ENCODE measurements at regions not wholly inside any gene's neighbourhood (a gene's known extent, or its start where the extent isn't known, plus 50 kb on each side); places are given as distances from the start of the nearest gene placed in this dataset.

DNA sequence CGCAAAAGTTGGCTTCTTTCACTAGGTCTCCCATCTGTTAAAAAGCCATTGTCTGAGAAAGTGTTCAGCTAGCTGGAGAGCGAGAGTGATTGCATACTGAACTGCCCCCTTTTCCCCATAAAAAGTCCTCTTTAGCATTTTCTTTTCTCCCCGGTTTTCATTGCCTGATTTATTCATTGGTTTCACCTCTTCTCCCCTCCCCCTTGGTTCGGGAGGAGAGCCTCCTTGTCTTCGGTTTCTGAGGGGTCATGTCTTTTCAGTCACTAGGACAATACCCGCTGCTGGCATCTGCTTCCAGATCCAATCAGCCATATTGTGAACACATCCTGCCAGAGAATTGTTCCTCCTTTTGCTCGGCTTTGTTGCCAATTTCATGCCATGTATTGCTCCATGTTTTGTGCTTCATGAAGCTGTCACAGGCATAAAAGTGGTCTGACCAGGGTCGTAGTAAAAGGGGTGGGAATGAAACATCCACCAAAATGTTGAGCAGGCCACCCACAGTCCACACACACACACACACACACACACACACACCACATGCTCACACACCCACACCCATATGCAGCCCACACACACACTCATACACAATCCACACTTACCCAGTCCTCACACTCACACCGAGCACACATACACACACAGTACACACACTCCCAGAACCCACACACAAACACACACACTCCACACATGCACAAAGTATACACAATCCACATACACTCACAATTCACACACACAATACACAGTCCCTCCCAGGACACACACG, 136.0 kb downstream of the NKX6-1 start:
- intact Hi-C loops (cut with micrococcal nuclease) = no loop called here
- H2AFZ ChIP-seq (ENCODE audit: low read depth, low read length) = no peak overlapping the region
- in situ Hi-C loops (cut with MboI) = no loop called here
- H3K4me2 ChIP-seq (ENCODE audit: insufficient read depth, low read length) = no peak overlapping the region
- no peaks in the 10 kb centered on the region for H3K27me3 ChIP-seq (ENCODE audit: control insufficient read depth in 2 of 2, insufficient read depth in 2 of 2, low read length in 2 of 2)
- ChIA-PET CTCF (ENCODE audit: low intra/inter-chr PET ratio) (no interaction called here), POLR2A (no interaction called here)
- H3K27ac ChIP-seq (ENCODE audit: extremely low read depth, low read depth, low read length) = no peak overlapping the region
- no peaks in the 10 kb centered on the region for H3K79me2 ChIP-seq (ENCODE audit: control insufficient read depth, insufficient read depth, low read length)
- H3K9me3 ChIP-seq (replicated peaks; ENCODE audit: control insufficient read depth, insufficient read depth, low read depth, low read length) = no peaks in the 10 kb centered on the region
- no peak overlapping the region for H3K4me3 ChIP-seq
- BruUV-seq (replicated peaks) = no TSS peak
- no peak overlapping the region for H3K9ac ChIP-seq (ENCODE audit: insufficient read depth in 1 of 2, low read depth in 2 of 2, low read length in 2 of 2)
- no peaks in the 10 kb centered on the region for H3K36me3 ChIP-seq (ENCODE audit: control insufficient read depth, insufficient read depth, low read length)
- FAIRE-seq = no peak
- H3K4me1 ChIP-seq (replicated peaks in 1 of 2; ENCODE audit: control insufficient read depth in 2 of 2, insufficient read depth in 2 of 2, low read length in 2 of 2) = no peaks in the 10 kb centered on the region
- H4K20me1 ChIP-seq (replicated peaks; ENCODE audit: control insufficient read depth, insufficient read depth, low read length) = no peaks in the 10 kb centered on the region
- H3K9me1 ChIP-seq (ENCODE audit: control insufficient read depth, insufficient read depth, low read length) = no peaks in the 10 kb centered on the region
- no peak for DNase-seq (ENCODE audit: extremely low read depth in 1 of 4, low spot score in 3 of 4)
- under 1% methylated on average over 10 of the region's 10 CpGs for WGBS (ENCODE audit: insufficient coverage, low coverage, missing lambda C conversion rate)
- no peak for ATAC-seq
- TF ChIP-seq ZNF197 (CRISPR knock-in tag; IDR thresholded peaks at IDR 0.05; ENCODE audit: low read depth) (no peak), ZNF699 (CRISPR knock-in tag; IDR thresholded peaks at IDR 0.05; ENCODE audit: insufficient replicate concordance) (no peak), ZKSCAN1 (IDR thresholded peaks at IDR 0.05; ENCODE audit: low read depth, low read length) (no peak), FOXA3 (CRISPR knock-in tag; conservative IDR thresholded peaks at IDR 0.05 in 1 of 2, IDR thresholded peaks at IDR 0.05 in 1 of 2) (no peak), ZNF282 (CRISPR knock-in tag; IDR thresholded peaks at IDR 0.05) (no peak), RBM22 (IDR thresholded peaks at IDR 0.05; ENCODE audit: low read depth, low read length, poor library complexity, severe bottlenecking) (no peak), CSDE1 (IDR thresholded peaks at IDR 0.05) (no peak), CBX1 (IDR thresholded peaks at IDR 0.05; ENCODE audit: low read depth) (no peak)
- TF ChIP-seq, protein P1, sequence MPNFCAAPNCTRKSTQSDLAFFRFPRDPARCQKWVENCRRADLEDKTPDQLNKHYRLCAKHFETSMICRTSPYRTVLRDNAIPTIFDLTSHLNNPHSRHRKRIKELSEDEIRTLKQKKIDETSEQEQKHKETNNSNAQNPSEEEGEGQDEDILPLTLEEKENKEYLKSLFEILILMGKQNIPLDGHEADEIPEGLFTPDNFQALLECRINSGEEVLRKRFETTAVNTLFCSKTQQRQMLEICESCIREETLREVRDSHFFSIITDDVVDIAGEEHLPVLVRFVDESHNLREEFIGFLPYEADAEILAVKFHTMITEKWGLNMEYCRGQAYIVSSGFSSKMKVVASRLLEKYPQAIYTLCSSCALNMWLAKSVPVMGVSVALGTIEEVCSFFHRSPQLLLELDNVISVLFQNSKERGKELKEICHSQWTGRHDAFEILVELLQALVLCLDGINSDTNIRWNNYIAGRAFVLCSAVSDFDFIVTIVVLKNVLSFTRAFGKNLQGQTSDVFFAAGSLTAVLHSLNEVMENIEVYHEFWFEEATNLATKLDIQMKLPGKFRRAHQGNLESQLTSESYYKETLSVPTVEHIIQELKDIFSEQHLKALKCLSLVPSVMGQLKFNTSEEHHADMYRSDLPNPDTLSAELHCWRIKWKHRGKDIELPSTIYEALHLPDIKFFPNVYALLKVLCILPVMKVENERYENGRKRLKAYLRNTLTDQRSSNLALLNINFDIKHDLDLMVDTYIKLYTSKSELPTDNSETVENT (CRISPR knock-in tag; IDR thresholded peaks at IDR 0.05) = no peak
- TF ChIP-seq, protein P2, sequence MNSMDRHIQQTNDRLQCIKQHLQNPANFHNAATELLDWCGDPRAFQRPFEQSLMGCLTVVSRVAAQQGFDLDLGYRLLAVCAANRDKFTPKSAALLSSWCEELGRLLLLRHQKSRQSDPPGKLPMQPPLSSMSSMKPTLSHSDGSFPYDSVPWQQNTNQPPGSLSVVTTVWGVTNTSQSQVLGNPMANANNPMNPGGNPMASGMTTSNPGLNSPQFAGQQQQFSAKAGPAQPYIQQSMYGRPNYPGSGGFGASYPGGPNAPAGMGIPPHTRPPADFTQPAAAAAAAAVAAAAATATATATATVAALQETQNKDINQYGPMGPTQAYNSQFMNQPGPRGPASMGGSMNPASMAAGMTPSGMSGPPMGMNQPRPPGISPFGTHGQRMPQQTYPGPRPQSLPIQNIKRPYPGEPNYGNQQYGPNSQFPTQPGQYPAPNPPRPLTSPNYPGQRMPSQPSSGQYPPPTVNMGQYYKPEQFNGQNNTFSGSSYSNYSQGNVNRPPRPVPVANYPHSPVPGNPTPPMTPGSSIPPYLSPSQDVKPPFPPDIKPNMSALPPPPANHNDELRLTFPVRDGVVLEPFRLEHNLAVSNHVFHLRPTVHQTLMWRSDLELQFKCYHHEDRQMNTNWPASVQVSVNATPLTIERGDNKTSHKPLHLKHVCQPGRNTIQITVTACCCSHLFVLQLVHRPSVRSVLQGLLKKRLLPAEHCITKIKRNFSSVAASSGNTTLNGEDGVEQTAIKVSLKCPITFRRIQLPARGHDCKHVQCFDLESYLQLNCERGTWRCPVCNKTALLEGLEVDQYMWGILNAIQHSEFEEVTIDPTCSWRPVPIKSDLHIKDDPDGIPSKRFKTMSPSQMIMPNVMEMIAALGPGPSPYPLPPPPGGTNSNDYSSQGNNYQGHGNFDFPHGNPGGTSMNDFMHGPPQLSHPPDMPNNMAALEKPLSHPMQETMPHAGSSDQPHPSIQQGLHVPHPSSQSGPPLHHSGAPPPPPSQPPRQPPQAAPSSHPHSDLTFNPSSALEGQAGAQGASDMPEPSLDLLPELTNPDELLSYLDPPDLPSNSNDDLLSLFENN (IDR thresholded peaks at IDR 0.05; ENCODE audit: low read depth in 2 of 2, low read length in 2 of 2) = no peak
- TF ChIP-seq, protein P3, sequence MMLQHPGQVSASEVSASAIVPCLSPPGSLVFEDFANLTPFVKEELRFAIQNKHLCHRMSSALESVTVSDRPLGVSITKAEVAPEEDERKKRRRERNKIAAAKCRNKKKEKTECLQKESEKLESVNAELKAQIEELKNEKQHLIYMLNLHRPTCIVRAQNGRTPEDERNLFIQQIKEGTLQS (IDR thresholded peaks at IDR 0.05) = no peak
- TF ChIP-seq, protein P3 (CRISPR knock-in tag; conservative IDR thresholded peaks at IDR 0.05) = no peak
- TF ChIP-seq, protein P4, sequence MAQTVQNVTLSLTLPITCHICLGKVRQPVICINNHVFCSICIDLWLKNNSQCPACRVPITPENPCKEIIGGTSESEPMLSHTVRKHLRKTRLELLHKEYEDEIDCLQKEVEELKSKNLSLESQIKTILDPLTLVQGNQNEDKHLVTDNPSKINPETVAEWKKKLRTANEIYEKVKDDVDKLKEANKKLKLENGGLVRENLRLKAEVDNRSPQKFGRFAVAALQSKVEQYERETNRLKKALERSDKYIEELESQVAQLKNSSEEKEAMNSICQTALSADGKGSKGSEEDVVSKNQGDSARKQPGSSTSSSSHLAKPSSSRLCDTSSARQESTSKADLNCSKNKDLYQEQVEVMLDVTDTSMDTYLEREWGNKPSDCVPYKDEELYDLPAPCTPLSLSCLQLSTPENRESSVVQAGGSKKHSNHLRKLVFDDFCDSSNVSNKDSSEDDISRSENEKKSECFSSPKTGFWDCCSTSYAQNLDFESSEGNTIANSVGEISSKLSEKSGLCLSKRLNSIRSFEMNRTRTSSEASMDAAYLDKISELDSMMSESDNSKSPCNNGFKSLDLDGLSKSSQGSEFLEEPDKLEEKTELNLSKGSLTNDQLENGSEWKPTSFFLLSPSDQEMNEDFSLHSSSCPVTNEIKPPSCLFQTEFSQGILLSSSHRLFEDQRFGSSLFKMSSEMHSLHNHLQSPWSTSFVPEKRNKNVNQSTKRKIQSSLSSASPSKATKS (CRISPR knock-in tag; IDR thresholded peaks at IDR 0.05) = no peak

Data from K562 (cell line).